Umbilical cord (tissue), 1 donor: ENCODE measurements at regions not wholly inside any gene's neighbourhood (a gene's known extent, or its start where the extent isn't known, plus 50 kb on each side); places are given as distances from the start of the nearest gene placed in this dataset.

ENCODE experiments used
- DNase-seq: peaks from one replicate; pipeline ENCODE4 v3.0.0-alpha.2; 2015; ENCODE audit warnings: low spot score

DNA sequence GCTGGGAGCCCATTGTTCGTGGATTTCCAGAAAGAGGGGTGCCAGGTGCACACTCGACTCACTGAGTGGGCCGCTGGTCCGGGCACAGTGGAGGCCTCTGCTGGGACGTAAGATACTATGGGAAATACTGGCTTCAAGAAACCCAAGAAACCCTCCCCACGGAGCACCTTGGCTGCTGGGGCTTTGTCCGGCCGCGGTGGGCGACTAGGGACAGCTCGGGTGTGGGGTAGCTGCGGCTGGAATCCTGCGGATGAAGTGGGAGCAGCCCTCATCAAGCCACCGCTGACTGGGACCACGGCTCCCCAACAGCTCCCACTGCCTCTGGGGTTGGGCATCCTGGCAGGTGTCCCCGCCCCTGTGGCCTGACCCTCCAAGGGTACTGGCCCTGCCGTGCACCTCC is 69.5 kb upstream of the GATA5 start:
- no peak for DNase-seq

DNA sequence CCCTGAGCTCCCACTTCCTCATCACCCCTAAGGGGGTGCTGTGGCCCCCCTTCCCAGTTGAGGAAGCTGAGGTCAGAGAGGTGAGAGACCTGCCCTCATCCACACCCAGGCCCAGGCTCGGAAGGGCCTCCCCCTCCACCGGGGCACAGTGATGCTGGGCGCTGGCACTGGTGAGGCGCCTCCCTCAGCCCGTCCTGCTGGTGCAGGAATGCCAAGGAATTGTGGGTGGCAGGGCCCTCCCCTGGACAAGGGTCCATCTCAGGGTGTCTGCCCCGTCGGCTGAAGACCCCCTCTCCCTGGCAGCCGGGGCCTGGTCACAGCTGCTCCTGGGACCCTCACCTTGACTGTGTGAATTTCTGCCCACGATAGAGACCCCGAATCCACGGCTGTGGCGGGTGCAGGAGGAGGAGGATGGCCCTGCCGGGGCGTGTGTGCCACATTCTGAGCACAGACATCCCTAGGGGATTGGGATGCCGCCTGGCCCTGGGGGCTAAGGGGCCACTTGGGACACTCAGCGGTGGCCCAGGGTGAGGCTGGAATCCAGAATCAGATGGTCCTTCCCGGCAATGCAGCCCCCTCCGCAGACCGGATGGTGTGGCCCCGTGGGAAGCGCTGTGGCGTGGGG is 70.2 kb upstream of the GATA5 start:
- no peak for DNase-seq

DNA sequence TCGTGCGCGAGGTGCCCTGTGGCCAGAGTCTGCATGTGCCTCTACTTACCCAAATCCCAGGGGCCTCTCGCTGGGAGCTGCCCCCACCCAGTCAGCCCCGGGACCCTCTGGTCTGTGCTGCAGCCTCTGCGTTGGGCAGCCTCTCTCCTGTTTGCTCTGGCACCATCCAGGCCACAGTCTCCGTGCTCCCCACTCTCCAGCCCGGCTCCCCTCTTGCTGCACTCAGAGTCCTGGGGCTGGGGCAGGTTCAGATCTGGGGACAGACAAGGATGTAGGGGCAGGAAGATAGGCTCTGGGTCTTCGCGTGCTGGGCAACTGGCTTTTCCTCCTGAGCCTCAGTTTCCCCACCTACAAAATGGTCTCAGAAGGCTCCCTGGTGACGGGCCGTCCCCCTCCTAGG is 70.8 kb upstream of the GATA5 start:
- no peak for DNase-seq

DNA sequence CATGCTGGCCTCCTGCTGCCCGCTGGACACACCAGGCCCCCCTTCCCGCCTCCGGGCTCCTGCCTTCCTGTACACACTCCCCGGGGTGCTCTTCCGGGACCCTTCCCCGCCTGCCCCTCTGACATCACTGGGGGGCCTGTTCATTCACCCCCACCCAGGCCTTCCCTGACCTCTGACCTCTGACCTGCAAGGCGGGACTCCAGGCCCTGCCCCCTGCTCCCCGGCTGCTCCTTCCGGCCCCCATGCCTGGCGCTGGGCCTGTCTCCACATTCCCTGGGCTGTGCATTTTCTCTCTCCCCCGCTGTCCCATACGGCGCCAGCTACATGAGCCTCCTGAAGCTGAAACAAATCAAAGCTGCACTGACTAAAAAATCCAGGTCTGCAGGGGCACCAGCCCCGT is 71.6 kb upstream of the GATA5 start:
- DNase-seq: no peak

DNA sequence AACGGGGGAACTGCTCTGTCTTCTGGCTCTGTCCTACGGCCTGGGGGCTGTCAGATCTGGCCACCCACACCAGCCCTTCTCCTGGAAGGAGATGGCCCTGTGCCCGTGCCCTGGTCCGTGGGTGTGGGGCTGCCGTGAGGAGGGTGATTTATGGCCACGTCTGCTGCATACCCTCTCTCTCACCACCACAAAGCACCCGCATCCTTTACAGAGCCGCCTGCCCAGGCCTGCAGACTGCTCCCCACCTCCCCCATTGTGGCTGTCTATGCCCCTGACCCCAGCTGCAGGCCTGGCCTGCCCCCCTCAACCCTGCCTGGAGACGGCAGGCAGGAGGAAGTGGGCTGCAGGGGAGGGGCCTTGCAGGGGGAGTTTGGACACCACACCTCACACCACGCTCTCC is 72.7 kb upstream of the GATA5 start:
- DNase-seq: no peak

DNA sequence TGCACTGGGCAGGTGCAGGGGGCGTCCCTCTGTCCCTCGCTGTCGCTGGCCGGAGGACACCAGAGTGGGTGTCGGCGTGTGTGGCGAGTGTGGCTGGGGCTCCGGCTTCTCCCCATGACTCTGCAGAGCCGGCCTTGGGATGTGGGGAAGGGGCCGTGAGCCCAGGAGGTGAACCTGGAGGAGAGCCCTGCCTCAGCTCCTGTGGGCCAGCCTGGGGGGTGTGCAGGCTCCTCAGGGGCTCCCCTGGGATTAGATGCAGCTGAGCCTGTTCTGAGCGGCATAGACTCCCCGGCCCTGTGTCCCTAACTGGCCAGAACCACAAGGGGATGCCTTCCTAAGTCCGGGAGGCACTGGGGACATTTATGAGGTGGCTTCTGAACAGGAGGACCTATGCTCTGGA is 73.2 kb upstream of the GATA5 start:
- no peak for DNase-seq

DNA sequence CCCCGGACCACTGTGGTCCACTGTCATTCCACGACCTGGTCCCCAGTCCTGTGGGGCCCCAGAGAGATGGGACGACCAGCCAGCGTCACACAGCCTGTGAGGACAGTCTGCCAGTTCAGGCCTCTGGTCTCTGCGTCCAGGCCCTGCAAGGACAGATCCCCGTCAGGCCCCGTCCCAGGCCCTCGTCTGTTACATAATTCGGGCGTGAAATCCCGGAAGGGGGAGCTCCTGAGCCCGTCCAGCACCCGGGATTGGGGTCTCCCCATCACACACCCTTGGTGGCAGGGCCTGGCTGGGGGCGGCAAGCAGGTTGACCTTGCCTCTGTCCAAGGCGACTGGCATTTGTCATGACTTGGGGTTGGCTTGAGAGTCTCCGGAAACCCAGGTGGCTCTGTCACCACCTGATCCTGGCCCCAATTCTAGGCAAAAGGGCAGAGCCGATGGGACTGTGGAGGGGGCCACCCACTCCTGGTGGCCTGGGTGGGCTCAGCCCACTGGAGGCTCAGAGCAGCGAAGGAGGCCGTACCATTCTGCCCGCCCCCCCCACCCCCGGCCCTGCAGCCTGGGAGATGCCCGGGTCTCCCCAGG is 73.8 kb upstream of the GATA5 start:
- no peak for DNase-seq

DNA sequence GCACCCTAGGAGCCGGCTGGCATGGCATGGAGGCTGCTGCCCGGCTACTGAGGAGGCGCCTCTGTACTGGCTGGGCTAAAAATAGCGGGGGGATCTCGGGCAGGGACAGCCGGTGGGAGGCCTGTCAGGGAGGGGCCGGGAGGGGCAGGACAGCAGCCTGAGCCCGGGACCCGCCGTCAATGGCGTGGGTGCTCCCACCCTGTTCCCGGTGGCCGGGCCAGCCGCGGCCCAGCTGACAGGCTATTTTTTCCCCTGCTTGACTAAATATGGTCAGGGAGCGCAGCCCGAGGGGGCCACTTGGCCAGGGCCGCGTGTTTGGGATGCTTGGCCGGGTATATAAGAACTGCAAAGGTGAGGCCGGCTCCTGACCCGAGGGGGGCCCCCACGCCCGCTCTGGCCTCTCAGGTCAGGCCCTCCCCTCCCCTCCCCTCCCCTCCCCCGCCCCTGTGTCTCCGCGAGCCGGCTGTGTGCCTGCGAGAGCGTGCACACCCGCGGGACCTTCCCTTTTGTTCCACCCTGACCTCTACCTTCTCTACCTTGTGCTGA is 74.4 kb upstream of the GATA5 start:
- DNase-seq: peak; percentile 42

DNA sequence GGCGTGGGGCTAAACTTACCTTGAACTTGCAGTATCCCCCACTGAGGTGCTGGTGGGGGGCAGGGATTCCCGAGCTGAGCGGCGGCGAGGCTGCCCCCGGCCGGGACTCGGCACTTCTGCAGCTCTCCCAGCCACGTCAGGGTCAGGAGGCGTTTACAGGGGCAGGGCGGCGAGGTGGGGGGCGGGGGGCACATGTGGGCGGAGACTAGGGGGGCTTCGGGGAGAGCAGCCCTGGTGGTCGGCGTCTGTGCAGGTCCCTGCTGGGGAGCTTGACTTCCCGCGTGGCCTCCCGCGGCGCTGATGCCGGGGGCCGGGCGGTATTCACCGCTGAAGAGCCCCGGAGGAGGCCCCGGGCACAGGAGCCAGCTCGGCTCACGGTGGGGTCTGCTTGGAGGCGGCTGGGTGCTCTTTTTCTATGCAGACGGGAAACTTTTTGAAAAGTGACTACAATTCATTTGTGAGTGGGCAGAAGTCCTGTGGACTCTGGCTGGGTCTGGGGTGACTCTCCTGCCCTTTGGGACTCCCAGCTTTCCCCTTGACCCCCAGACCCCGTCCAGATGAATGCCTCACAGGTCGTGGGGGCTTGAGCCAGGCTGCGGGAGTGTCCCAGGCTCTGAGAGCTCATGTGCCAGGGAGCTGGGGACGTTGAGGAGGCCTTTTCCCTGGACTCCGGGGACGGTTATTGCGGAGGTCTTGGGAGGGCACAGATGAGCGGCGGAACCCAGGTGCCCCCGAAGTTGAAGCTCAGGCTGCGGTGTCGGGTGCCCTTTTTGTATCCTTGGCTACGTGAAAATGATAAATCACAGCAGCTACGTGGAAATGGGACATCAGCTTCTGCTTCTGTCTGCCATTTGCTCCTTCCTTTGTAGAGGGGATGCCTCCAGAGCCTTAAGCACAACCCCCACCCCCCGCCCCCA is 75.9 kb upstream of the GATA5 start:
- no peak for DNase-seq

DNA sequence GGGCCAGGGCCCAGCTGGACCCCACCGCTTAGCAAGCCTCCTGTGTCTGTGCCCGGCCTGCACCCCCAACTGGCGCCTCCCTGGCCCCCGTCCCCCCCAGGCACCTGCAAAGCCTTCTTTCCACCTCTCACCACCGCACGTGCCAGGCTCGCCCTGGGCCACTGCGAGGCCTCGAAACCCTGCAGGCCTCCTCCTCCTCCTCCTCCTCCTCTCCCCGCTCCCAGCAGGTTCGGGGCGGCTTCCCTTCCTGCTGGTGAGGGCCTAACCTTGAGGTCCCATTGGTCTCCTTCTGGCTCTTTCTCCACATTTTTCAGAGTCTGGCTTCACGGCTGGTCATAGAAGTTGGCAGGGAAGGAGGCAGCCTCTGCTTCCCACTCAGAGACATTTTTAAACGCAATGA is 76.8 kb upstream of the GATA5 start:
- no peak for DNase-seq

DNA sequence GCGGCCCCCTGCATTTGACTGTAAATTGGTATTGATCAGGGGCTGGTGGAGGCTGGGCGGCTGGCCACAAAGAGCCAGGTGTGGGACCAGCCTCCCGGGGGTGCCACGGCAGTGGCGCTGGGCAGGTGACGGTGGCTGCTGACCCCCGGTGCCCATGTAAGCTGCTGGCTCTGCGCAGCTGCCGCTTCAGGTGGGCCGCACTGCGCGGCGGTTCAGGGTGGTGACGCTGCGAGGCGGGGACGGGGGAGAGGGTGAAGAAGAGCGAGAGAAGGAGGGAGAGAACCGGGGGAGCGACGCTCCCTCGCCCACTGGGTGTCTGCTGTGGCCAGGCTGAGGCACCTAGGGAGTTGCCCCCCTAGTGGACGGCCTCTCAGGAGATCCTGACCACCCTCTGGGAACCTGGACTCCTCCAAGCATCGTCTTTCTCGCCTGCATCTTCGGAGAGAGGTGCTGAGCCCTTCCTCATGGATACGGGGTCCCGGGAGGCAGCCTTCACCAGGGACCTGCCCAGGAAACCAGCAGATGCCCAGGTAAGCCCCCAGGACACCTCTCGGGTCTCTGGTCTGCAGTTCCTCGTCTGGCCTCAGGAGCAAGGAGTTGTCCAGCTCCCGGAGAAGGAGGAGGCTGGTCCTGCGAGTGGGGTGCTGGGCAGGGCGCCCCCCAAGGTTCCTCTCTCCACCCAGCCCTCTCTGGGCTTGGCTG is 77.5 kb upstream of the GATA5 start:
- no peak for DNase-seq

DNA sequence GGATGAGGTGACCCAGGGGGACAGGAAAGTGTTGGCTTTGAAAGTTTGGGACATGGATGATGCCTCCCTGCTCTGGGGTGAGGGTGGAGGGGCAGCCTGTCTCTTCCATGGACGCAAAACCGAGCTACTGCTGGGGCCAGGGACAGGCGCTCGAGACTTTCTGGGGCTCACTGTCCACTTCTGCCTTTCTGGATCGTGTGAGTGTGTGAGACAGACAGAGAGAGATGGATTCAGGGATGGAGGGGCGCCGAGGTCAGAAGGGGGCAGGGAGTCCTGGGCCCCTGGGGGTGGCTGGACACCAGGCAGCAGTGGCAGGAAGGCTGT is 78.0 kb upstream of the GATA5 start:
- DNase-seq: no peak

DNA sequence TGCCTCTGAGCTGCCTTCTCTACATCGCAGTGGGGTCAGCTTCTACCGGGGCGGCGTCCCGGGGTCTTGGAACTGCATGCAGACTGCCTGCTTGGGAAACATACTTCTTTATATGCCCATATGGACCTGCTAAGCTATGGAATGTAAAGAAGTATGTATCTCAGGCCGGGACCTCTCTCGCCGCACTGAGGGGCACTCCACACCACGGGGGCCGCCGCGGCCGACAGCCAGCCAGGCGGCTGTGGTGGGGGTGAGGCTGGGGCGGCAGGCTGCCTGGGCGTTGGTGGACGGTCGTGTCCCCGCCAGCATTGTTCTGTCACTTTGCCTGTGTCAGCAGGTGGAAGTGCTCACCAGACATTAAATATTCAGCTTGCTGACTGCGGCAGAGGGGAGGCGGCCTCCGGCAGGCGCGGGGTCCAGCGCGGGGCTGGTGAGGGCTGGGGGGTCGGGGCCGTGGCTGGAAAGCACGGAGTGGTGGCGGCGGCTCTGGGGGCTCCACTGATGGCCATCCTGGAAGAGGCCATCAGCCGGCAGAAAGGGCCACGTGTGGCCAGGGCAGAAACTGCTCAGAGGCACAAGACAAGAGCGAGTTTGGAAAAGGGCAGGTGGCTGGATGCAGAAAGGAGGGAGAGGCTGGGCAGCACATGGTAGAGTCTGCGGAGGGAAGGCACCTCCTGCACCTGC is 78.6 kb upstream of the GATA5 start:
- no peak for DNase-seq

DNA sequence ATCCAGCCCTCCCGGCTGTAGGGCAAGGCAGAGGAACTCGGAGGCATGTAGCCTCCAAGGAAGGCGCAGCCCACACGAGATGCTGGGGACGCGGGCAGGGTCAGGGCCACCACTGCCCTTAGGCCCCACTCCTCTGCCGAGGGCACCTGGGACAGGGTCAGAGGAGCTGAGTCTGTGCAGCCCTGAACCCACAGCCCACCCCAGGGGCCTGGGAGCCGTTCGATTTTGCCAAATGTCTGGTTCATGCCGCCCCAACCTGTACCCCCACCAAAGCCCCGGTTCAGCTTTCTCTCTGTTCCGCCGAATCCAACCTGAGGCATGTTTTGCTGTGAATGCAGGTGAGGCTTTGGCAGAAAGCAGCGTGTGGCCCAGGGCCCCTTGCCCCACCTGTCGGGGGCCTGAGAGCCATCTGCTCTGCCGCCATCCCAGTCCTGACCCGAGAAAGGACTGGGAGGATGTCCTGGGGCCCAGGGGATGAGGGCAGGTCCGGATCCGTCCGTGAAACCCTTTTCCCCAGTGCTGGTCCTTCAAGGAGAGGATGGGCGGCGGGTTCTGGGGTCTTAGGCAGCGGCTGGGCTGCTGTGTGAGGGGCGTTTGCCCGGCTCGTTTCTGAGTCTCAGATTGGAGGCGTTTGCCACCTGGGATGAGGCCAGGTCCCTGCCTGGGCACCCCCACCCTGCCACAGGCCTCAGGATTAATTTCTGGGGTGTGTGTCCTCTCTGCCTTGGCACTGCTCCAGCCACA is 79.3 kb upstream of the GATA5 start:
- no peak for DNase-seq

DNA sequence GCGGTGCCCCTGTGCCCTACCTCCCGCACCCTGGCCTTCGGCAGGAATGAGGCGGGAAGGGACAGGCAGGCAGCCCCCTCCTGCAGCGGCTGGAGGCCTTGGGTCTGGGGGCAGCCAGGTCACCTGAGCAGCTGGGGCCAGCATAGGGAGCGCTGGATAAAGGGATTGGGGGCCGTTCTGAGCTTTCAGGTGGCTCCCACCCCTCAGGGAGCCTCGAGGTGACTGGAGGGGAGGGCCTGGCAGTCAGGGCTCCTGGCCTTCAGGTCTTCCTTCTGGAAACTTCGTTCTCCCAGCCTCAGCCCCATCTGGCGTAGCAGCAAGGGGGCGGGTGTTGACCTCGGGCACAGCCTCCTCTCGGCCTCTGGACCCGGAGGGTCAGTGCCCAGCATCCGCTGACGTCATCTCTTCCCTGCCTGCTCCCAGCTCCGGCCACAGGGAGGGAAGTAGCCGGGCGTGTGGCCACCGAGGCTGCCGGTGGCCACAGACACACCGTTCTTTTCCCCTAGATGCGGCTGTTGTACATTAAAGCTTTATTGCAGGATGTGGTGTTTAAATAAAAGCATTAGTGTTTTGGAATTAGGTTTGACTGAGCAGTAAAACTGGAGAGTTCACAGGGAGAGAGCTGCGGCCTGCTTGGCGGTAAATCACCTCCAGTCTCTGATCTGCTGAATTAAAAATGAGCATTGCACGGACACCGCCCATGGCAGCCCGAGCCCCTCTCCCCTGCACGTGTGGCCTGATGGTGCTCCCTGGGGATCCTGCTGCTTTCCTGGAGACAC is 80.0 kb upstream of the GATA5 start:
- DNase-seq: no peak

DNA sequence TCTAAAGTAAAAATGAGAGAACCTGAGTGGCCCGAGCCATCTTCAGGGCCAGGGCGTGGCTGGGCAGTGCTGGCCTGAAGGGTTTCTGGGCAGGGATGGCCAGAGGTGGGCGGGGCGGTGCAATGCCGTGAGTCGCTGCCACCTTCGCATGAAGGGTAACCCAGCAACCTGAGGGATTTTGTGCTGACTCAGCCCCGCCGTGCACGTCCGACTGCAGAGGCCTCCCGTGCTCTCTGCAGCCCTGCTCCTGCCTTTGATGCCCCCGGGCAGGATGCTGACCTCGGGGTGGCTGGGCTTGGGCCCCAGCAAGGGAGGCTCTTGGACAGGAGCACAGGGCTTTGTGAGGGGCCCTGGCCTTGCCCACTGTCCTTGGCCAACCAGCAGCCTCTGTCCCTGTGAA is 81.7 kb upstream of the GATA5 start:
- DNase-seq: no peak

DNA sequence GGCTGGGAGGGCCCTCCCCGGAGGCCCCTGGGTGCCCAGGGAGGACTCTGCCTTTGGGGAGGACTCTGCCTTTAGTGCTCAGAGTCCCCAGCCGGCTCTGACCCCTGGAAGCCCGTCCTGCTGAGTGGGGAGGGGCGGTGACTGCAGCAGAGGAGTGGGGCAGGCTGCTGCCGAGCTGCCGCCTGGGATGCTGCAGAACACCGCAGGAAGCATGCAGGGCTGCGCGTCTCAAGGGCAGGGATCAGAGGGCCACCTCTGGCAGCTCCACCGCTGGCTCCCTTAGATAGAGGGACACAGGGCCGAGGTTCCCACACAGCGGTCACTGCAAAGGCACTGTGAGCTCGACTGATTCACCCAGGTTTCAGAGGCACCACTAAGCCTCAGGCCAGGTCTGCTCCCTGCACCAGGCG is 82.2 kb upstream of the GATA5 start:
- no peak for DNase-seq

DNA sequence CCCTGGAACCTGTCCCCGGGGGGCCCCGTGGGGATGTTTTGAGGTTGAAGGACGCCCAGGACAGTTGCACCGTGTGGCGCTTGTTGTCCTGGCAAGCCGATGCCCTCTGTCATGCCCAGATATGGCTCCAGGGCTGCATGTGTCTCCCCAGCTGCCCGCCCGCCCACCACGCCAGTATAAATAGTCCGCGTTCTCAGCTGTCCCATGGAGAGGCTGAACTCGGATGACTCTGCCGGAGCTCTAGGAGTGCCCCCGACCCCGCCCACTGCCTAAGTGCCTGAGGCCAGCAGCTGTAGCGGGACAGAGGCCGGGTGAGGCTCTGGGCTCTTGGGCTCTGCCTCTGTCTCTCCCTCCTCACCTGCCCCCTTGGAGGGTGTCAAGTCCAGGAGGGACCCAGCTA is 83.0 kb upstream of the GATA5 start:
- DNase-seq: no peak

DNA sequence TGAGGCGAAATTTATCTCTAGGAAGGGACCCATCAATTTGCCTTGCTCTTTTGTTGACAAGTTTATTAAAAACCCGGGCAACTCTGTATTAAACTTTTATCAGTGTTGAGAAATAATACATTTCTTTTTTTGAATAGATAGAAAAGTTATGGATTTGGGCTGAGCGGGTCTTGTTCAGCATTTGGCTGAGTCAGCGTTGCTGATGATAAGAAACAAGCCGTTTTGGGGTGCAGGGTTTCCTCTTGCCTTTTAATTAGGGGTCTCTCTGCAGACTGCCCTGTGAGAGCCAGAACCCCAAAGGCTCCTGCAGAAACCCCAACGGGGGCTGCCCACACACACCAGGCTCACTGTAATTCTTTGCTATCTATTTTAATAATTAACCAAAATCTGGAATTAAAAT is 82.1 kb upstream of the SLCO4A1 start:
- DNase-seq: no peak

DNA sequence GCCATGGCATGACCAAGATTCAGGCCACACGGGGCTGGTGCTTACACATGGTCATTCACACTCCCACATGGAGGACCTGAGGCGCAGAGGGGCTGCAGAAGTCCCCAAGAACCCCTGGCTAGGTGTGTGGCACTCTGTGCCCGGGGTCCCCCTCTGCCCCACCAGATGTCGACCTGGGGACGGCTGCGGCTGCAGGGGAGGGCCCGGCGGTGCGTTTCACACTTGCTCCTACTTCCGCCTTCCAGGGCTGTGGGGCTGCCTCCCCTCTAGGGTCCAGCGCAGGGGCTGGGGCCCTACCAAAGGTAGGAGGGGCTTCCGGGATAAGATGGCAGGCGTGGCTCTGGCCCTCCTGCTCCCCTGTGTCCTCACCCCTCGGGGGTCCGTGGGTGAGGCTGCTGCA is 81.1 kb upstream of the SLCO4A1 start:
- no peak for DNase-seq
